Parathyroid adenoma (tissue), 2 donors: ENCODE measurements at regions not wholly inside any gene's neighbourhood (a gene's known extent, or its start where the extent isn't known, plus 50 kb on each side); places are given as distances from the start of the nearest gene placed in this dataset.

Experiments
- H2AFZ ChIP-seq: fragments of 300-600 bp; sonication (generic); one replicate; pipeline ENCODE4 v1.7.0; 2017; ENCODE audit warnings: antibody characterized with exemption, mild to moderate bottlenecking
- H3K27ac ChIP-seq: fragments of 300-600 bp; sonication (generic); one replicate; pipeline ENCODE4 v1.7.0; 2017
- H3K27me3 ChIP-seq: fragments of 300-600 bp; sonication (generic); one replicate; pipeline ENCODE4 v1.7.0; 2017; ENCODE audit warnings: low read length; ENCODE audit not compliant: control insufficient read depth, insufficient read depth
- H3K36me3 ChIP-seq: fragments of 300-600 bp; sonication (generic); one replicate; pipeline ENCODE4 v1.7.0; 2017; ENCODE audit warnings: low read length; ENCODE audit not compliant: control insufficient read depth, insufficient read depth
- H3K4me1 ChIP-seq: fragments of 300-600 bp; sonication (generic); one replicate; pipeline ENCODE4 v1.7.0; 2017; ENCODE audit warnings: control low read depth
- H3K4me2 ChIP-seq: fragments of 300-600 bp; sonication (generic); one replicate; pipeline ENCODE4 v1.7.0; 2017; ENCODE audit warnings: low read length
- H3K4me3 ChIP-seq: fragments of 300-600 bp; sonication (generic); one replicate; pipeline ENCODE4 v1.7.0; 2017; ENCODE audit warnings: low read depth, low read length
- H3K79me2 ChIP-seq: fragments of 300-600 bp; sonication (generic); one replicate; pipeline ENCODE4 v1.7.0; 2017; ENCODE audit warnings: control low read depth
- H3K9ac ChIP-seq: fragments of 300-600 bp; sonication (generic); one replicate; pipeline ENCODE4 v1.7.0; 2017; ENCODE audit warnings: mild to moderate bottlenecking
- H3K9me3 ChIP-seq: fragments of 300-600 bp; sonication (generic); one replicate; pipeline ENCODE4 v1.7.0; 2017; ENCODE audit warnings: low read length; ENCODE audit not compliant: control insufficient read depth
- CTCF ChIP-seq: fragments of 300-600 bp; sonication (generic); IDR thresholded peaks from one replicate; pipeline ENCODE4 v1.7.0; 2017; ENCODE audit warnings: antibody characterized with exemption, mild to moderate bottlenecking
- donor health status: primary hyperparathyroidism.

- H3K9ac ChIP-seq = no peak overlapping the region
- no peak overlapping the region for H3K4me3 ChIP-seq
- H3K9me3 ChIP-seq = no peaks in the 10 kb centered on the region
- H3K4me2 ChIP-seq = no peak overlapping the region
- no peak overlapping the region for H3K27ac ChIP-seq
- H3K27me3 ChIP-seq = no peaks in the 10 kb centered on the region
- TF ChIP-seq CTCF = no peak
- H3K4me1 ChIP-seq = no peaks in the 10 kb centered on the region
- no peak overlapping the region for H2AFZ ChIP-seq
- no peaks in the 10 kb centered on the region for H3K36me3 ChIP-seq
- H3K79me2 ChIP-seq = no peaks in the 10 kb centered on the region
Measured at GRCh38 chr11:109752212-109752825, 330.3 kb downstream of the C11orf87 start.

GRCh38 chr11:109756521-109756920, 334.5 kb downstream of the C11orf87 start:
- TF ChIP-seq CTCF = no peak
- Histone ChIP-seq H3K27me3 (no peaks in the 10 kb centered on the region), H3K4me1 (no peaks in the 10 kb centered on the region), H3K4me2 (no peak overlapping the region), H3K9me3 (no peaks in the 10 kb centered on the region), H3K4me3 (no peak overlapping the region), H3K27ac (no peak overlapping the region), H2AFZ (no peak overlapping the region), H3K79me2 (no peaks in the 10 kb centered on the region), H3K9ac (no peak overlapping the region), H3K36me3 (no peaks in the 10 kb centered on the region)

GRCh38 chr11:109756951-109757350, 335.0 kb downstream of the C11orf87 start:
- H3K4me1 ChIP-seq = no peaks in the 10 kb centered on the region
- H3K9me3 ChIP-seq = no peaks in the 10 kb centered on the region

GRCh38 chr11:109762546-109762945, 330.6 kb upstream of the ZC3H12C start:
- Histone ChIP-seq H2AFZ (no peak overlapping the region), H3K4me3 (no peak overlapping the region)
- TF ChIP-seq CTCF = no peak

More at GRCh38 chr11:109756951-109757350, 335.0 kb downstream of the C11orf87 start:
- no peak overlapping the region for H3K9ac ChIP-seq
- no peaks in the 10 kb centered on the region for H3K36me3 ChIP-seq
- no peaks in the 10 kb centered on the region for H3K79me2 ChIP-seq
- no peak for TF ChIP-seq CTCF
- no peak overlapping the region for H3K4me3 ChIP-seq
- H2AFZ ChIP-seq = no peak overlapping the region
- H3K27me3 ChIP-seq = no peaks in the 10 kb centered on the region
- no peak overlapping the region for H3K27ac ChIP-seq
- H3K4me2 ChIP-seq = no peak overlapping the region

GRCh38 chr11:109765709-109766311, 327.4 kb upstream of the ZC3H12C start:
- no peaks in the 10 kb centered on the region for H3K9me3 ChIP-seq
- no peaks in the 10 kb centered on the region for H3K79me2 ChIP-seq

More at GRCh38 chr11:109762546-109762945, 330.6 kb upstream of the ZC3H12C start:
- Histone ChIP-seq H3K27ac (no peak overlapping the region), H3K4me2 (no peak overlapping the region), H3K36me3 (no peaks in the 10 kb centered on the region), H3K9me3 (no peaks in the 10 kb centered on the region), H3K9ac (no peak overlapping the region), H3K27me3 (no peaks in the 10 kb centered on the region), H3K79me2 (no peaks in the 10 kb centered on the region), H3K4me1 (no peaks in the 10 kb centered on the region)

More at GRCh38 chr11:109765709-109766311, 327.4 kb upstream of the ZC3H12C start:
- Histone ChIP-seq H3K4me1 (no peaks in the 10 kb centered on the region), H3K4me3 (no peak overlapping the region), H3K36me3 (no peaks in the 10 kb centered on the region), H2AFZ (no peak overlapping the region), H3K27me3 (no peaks in the 10 kb centered on the region), H3K9ac (no peak overlapping the region), H3K4me2 (no peak overlapping the region), H3K27ac (no peak overlapping the region)
- no peak for TF ChIP-seq CTCF
